ENCODE measurements at regions not wholly inside any gene's neighbourhood (a gene's known extent, or its start where the extent isn't known, plus 50 kb on each side); places are given as distances from the start of the nearest gene placed in this dataset.

GRCh38 chr2:226623587-226624368 is 175.8 kb downstream of the IRS1 start:
- no peak for DNase-seq (ENCODE audit: extremely low read depth in 1 of 2, low read depth in 1 of 2)

GRCh38 chr2:226622484-226622883 is 177.1 kb downstream of the IRS1 start:
- DNase-seq (ENCODE audit: extremely low read depth in 1 of 2, low read depth in 1 of 2): no peak

GRCh38 chr2:226620176-226620575 is 179.4 kb downstream of the IRS1 start:
- DNase-seq (ENCODE audit: extremely low read depth in 1 of 2, low read depth in 1 of 2): no peak

- no peak for DNase-seq (ENCODE audit: extremely low read depth in 1 of 2, low read depth in 1 of 2)
Observed at GRCh38 chr2:226619707-226620106, 179.9 kb downstream of the IRS1 start.

- no peak for DNase-seq (ENCODE audit: extremely low read depth in 1 of 2, low read depth in 1 of 2)
Observed at GRCh38 chr2:226618875-226619605, 180.6 kb downstream of the IRS1 start.

- no peak for DNase-seq (ENCODE audit: extremely low read depth in 1 of 2, low read depth in 1 of 2)
Observed at GRCh38 chr2:226618544-226618874, 181.1 kb downstream of the IRS1 start.

GRCh38 chr2:226615891-226616290 is 183.7 kb downstream of the IRS1 start:
- no peak for DNase-seq (ENCODE audit: extremely low read depth in 1 of 2, low read depth in 1 of 2)

- no peak for DNase-seq (ENCODE audit: extremely low read depth in 1 of 2, low read depth in 1 of 2)
Observed at GRCh38 chr2:226611944-226612318, 187.7 kb downstream of the IRS1 start.

- DNase-seq (ENCODE audit: extremely low read depth in 1 of 2, low read depth in 1 of 2): no peak
Observed at GRCh38 chr2:226611196-226611943, 188.2 kb downstream of the IRS1 start.

- no peak for DNase-seq (ENCODE audit: extremely low read depth in 1 of 2, low read depth in 1 of 2)
Observed at GRCh38 chr2:226609366-226609765, 190.3 kb downstream of the IRS1 start.

- no peak for DNase-seq (ENCODE audit: extremely low read depth in 1 of 2, low read depth in 1 of 2)
Observed at GRCh38 chr2:226608451-226608850, 191.2 kb downstream of the IRS1 start.

GRCh38 chr2:226607379-226607778 is 192.2 kb downstream of the IRS1 start:
- no peak for DNase-seq (ENCODE audit: extremely low read depth in 1 of 2, low read depth in 1 of 2)

- DNase-seq (ENCODE audit: extremely low read depth in 1 of 2, low read depth in 1 of 2): no peak
Observed at GRCh38 chr2:226605642-226606041, 194.0 kb downstream of the IRS1 start.

- no peak for DNase-seq (ENCODE audit: extremely low read depth in 1 of 2, low read depth in 1 of 2)
Observed at GRCh38 chr2:226603606-226604005, 196.0 kb downstream of the IRS1 start.

GRCh38 chr2:226601881-226602662 is 197.5 kb downstream of the IRS1 start:
- no peak for DNase-seq (ENCODE audit: extremely low read depth in 1 of 2, low read depth in 1 of 2)

- no peak for DNase-seq (ENCODE audit: extremely low read depth in 1 of 2, low read depth in 1 of 2)
Observed at GRCh38 chr2:226600802-226601201, 198.8 kb downstream of the IRS1 start.

- DNase-seq (ENCODE audit: extremely low read depth in 1 of 2, low read depth in 1 of 2): no peak
Observed at GRCh38 chr2:226600184-226600583, 199.4 kb downstream of the IRS1 start.

GRCh38 chr2:226589043-226589442 is 210.6 kb downstream of the IRS1 start:
- DNase-seq (ENCODE audit: extremely low read depth in 1 of 2, low read depth in 1 of 2): no peak

- DNase-seq (ENCODE audit: extremely low read depth in 1 of 2, low read depth in 1 of 2): no peak
Observed at GRCh38 chr2:226585130-226585561, 214.5 kb downstream of the IRS1 start.

GRCh38 chr2:226584518-226585055 is 215.0 kb downstream of the IRS1 start:
- no peak for DNase-seq (ENCODE audit: extremely low read depth in 1 of 2, low read depth in 1 of 2)

- DNase-seq (ENCODE audit: extremely low read depth in 1 of 2, low read depth in 1 of 2): no peak
Observed at GRCh38 chr2:226583715-226584114, 215.9 kb downstream of the IRS1 start.
